ENCODE measurements at regions not wholly inside any gene's neighbourhood (a gene's known extent, or its start where the extent isn't known, plus 50 kb on each side); places are given as distances from the start of the nearest gene placed in this dataset.
"Not testable (repeated sequence)": the region's sequence is repeated elsewhere in the genome, so short reads cannot be mapped to it uniquely, and the experiment has no call there.

DNA sequence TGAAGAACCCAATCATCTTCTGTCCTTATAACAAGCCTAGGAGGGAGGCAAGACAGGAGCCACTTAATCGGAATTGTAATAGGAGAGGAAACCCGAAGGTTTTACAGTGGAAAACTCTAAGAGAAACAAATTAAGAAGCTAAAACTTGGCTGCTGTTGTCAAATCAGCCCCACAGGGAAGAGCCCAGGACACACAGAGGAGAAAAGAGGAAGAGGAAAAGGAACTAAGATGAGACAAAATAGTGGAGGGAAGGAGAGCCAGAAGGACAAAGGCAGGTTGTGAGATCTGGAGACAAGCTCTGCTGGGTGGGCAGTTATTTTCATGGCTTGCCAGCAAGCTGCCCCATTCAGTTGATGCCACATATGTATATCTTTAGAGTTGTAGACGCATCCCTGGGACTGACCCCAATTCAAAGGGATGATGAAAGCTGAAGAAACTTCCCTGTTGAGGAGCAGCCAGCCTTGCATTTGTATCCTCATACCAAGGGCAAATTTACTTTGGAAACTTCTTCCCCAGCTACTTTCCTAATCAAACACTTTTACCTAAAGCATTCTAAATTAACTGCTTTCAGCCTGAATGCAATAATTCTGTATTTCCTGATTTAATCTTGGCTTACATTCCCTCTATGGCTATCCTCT lies 499.8 kb upstream of the MEIS1 start:
- no peak for DNase-seq (ENCODE audit: low read depth in 1 of 2, low spot score in 1 of 2)
- H3K4me3 ChIP-seq (replicated peaks; ENCODE audit: insufficient read depth, low read length) = no peak overlapping the region
- H3K27me3 ChIP-seq (ENCODE audit: insufficient read depth, poor library complexity, severe bottlenecking) = no peaks in the 10 kb centered on the region
- H3K27ac ChIP-seq (replicated peaks) = no peak overlapping the region
- TF ChIP-seq POLR2AphosphoS5 (IDR thresholded peaks at IDR 0.05; ENCODE audit: low read depth) = no peak
- TF ChIP-seq SPI1 (IDR thresholded peaks at IDR 0.05; ENCODE audit: borderline replicate concordance, low read depth) = peak; percentile 54; the same call in 1 of the 2 replicates

DNA sequence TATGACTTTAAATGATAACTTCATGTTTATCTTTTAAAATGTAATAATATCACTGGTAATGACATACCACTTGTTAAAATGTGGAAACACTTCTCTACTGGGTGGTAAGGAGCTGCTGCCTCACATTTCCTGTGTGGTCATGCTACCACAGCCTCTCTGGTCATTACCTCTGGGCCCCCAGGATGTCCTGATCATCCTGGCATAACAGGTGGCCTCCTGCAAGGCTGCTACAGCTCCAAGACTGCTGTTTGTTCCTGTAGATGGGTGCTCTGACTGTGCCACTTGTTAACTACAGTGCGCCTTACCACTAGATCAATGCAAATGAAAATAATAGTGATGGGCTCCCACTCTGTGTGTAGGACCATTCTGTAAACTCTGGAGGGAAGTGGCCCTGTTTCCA lies 500.2 kb upstream of the SPRED2 start:
- no peak for TF ChIP-seq GABPA (IDR thresholded peaks at IDR 0.05; ENCODE audit: low read depth)
- DNase-seq (ENCODE audit: low read depth in 1 of 2, low spot score in 1 of 2) = no peak
- Histone ChIP-seq H3K27me3 (ENCODE audit: insufficient read depth, poor library complexity, severe bottlenecking) (no peaks in the 10 kb centered on the region), H3K4me3 (replicated peaks; ENCODE audit: insufficient read depth, low read length) (no peak overlapping the region), H3K27ac (replicated peaks) (no peak overlapping the region)

DNA sequence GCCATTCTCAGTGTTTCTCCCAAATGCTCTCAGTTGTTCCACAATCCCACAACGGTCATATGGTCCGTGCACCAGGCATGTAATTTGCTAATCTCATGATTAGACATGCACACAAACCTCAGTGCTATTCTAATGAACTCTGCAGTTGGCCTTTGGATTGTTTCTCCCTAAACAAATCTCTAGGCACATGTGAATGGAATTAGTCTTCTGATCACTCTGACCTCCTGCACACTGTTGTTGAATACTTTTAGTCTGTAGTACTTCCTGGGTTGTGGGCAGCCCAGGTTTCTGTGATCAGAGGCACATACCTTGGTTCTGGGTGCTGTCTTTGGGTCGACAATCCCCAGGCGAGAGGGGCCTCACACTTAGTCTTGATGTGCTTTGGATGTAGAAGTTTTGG lies 498.7 kb upstream of the SPRED2 start:
- H3K27me3 ChIP-seq (ENCODE audit: insufficient read depth, poor library complexity, severe bottlenecking) = no peaks in the 10 kb centered on the region
- DNase-seq (ENCODE audit: low read depth in 1 of 2, low spot score in 1 of 2) = no peak
- H3K27ac ChIP-seq (replicated peaks) = no peak overlapping the region
- TF ChIP-seq POLR2AphosphoS5 (IDR thresholded peaks at IDR 0.05; ENCODE audit: low read depth) (no peak), SPI1 (IDR thresholded peaks at IDR 0.05; ENCODE audit: borderline replicate concordance, low read depth) (no peak), CTCF (IDR thresholded peaks at IDR 0.05; ENCODE audit: insufficient read depth, low read length) (no peak), GABPA (IDR thresholded peaks at IDR 0.05; ENCODE audit: low read depth) (no peak)
- TF ChIP-seq, protein P1, sequence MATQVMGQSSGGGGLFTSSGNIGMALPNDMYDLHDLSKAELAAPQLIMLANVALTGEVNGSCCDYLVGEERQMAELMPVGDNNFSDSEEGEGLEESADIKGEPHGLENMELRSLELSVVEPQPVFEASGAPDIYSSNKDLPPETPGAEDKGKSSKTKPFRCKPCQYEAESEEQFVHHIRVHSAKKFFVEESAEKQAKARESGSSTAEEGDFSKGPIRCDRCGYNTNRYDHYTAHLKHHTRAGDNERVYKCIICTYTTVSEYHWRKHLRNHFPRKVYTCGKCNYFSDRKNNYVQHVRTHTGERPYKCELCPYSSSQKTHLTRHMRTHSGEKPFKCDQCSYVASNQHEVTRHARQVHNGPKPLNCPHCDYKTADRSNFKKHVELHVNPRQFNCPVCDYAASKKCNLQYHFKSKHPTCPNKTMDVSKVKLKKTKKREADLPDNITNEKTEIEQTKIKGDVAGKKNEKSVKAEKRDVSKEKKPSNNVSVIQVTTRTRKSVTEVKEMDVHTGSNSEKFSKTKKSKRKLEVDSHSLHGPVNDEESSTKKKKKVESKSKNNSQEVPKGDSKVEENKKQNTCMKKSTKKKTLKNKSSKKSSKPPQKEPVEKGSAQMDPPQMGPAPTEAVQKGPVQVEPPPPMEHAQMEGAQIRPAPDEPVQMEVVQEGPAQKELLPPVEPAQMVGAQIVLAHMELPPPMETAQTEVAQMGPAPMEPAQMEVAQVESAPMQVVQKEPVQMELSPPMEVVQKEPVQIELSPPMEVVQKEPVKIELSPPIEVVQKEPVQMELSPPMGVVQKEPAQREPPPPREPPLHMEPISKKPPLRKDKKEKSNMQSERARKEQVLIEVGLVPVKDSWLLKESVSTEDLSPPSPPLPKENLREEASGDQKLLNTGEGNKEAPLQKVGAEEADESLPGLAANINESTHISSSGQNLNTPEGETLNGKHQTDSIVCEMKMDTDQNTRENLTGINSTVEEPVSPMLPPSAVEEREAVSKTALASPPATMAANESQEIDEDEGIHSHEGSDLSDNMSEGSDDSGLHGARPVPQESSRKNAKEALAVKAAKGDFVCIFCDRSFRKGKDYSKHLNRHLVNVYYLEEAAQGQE (IDR thresholded peaks at IDR 0.05; ENCODE audit: insufficient replicate concordance, low read depth) = no peak
- no peak overlapping the region for H3K4me3 ChIP-seq (replicated peaks; ENCODE audit: insufficient read depth, low read length)

DNA sequence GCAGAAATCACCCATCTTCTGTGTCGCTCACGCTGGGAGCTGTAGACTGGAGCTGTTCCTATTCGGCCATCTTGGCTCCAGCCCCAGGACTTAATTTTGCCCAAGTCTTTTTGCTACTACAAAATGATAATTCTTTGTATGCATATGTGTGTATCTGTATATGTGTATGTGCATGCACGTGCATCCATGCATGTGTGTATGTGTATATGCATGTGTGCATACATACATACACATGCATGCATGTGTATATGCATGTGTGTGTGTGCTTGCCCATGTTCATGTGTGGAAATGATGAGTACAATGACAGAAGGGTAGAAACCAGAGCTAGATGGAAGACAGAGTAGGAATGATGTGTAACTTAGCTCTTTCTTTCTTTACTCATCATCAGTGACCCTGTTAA lies 497.9 kb upstream of the SPRED2 start:
- H3K27me3 ChIP-seq (ENCODE audit: insufficient read depth, poor library complexity, severe bottlenecking) = no peaks in the 10 kb centered on the region
- no peak for DNase-seq (ENCODE audit: low read depth in 1 of 2, low spot score in 1 of 2)
- H3K4me3 ChIP-seq (replicated peaks; ENCODE audit: insufficient read depth, low read length) = no peak overlapping the region
- no peak for TF ChIP-seq CTCF (IDR thresholded peaks at IDR 0.05; ENCODE audit: insufficient read depth, low read length)
- TF ChIP-seq, protein P1 (IDR thresholded peaks at IDR 0.05; ENCODE audit: insufficient replicate concordance, low read depth) = no peak
- no peak for TF ChIP-seq SPI1 (IDR thresholded peaks at IDR 0.05; ENCODE audit: borderline replicate concordance, low read depth)
- TF ChIP-seq GABPA (IDR thresholded peaks at IDR 0.05; ENCODE audit: low read depth) = no peak
- no peak for TF ChIP-seq POLR2AphosphoS5 (IDR thresholded peaks at IDR 0.05; ENCODE audit: low read depth)
- H3K27ac ChIP-seq (replicated peaks) = no peak overlapping the region

- not testable (repeated sequence) for H3K27ac ChIP-seq (replicated peaks); H3K4me3 ChIP-seq (replicated peaks; ENCODE audit: insufficient read depth, low read length); H3K27me3 ChIP-seq (ENCODE audit: insufficient read depth, poor library complexity, severe bottlenecking); DNase-seq (ENCODE audit: low read depth in 1 of 2, low spot score in 1 of 2)
Measured at GRCh38 chr2:65929664-65930063, 497.3 kb upstream of the SPRED2 start.

Data from HL-60 (cell line).